Dermis blood vessel endothelial cell (primary cell): ENCODE measurements at regions not wholly inside any gene's neighbourhood (a gene's known extent, or its start where the extent isn't known, plus 50 kb on each side); places are given as distances from the start of the nearest gene placed in this dataset.
"Not testable (repeated sequence)": the region's sequence is repeated elsewhere in the genome, so short reads cannot be mapped to it uniquely, and the experiment has no call there.

Source experiments
- DNase-seq: peaks from one replicate; pipeline ENCODE4 v3.0.0; 2010

GRCh38 chr13:22859411-22859810, 321.4 kb upstream of the SGCG start:
- not testable (repeated sequence) for DNase-seq

- DNase-seq: no peak
Observed at GRCh38 chr13:22861958-22862466, 318.8 kb upstream of the SGCG start.

DNA sequence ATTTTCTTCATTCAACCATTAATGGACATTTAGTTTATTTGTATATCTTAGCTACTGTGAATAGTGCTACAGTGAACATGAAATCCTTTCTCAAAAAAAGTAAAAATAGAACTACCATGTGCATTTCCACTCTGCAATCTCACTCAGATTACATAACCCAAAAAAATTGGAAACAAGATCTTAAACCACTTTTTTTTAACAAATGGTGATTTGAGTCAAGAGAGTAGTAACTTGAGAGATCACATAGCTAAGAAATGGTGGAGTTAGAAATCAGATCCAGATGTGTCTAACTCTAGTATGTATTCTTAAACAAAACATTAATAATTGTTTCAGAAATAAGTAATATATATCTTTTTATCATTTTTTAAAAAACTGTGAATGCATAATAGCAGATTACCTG, 318.3 kb upstream of the SGCG start:
- no peak for DNase-seq

GRCh38 chr13:22866221-22866620, 314.6 kb upstream of the SGCG start:
- DNase-seq: no peak

DNA sequence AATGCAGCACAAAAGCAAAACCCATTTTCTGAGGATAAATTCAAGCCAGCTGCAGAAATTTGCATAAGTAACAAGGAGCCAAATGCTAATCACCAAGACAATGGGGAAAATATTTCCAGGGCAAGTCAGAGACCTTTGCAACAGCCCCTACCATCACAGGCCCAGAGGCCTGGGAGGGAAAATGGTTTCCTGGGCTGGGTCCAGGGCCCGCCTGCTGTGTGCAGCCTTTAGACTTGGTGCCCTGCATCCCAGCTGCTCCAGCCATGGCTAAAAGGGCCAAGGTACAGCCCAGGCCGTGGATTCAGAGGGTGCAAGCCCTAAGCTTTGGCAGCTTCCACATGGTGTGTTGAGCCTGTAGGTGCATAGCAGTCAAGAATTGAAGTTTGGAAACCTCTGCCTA, 309.5 kb upstream of the SGCG start:
- DNase-seq: no peak

GRCh38 chr13:22874839-22875238, 305.9 kb upstream of the SGCG start:
- no peak for DNase-seq

GRCh38 chr13:22877421-22877820, 303.4 kb upstream of the SGCG start:
- no peak for DNase-seq

DNA sequence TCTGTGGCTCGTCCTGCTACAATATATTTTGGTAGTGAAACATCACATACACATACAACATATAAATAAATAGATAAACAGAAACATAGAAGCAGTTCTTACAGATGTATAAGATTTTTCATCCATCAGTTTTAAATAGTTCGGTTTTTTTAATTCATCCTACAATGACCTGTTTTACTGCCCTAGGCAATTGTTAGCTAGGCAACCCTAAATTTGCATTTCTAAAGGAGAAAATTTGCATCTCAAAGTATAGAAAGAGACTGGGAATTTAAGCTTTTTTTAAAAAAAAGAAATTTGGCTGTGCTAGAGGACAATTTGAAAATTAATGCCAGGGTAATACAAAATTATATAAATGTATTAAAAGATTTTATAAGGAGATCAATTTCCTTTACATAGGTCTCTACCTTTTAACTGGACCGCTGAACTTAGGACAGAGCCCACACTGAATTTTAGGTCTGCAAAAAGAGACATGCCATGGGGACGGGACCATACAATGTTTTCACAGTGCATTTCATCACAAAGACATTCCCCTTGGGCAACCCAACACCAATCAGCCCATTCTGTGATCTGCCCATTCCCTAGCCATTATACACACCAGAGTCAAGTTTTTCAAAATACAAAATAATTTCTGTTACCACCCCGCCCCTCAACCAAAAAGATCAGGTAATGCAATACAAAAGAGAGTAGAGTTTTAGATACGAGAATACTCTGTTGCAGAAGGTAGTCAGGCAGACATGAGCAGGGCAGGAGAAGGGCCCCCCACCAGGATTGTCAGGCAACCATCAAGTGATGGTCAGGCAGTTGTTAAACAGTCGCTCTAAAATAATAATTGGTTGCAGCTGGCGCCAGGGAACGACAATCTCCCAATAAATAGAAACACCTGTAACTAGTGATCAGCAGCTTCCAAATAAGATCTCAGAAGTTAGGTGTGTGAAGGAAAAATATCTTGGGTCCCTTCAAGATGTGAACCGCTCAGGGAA, 299.7 kb upstream of the SGCG start:
- no peak for DNase-seq

DNA sequence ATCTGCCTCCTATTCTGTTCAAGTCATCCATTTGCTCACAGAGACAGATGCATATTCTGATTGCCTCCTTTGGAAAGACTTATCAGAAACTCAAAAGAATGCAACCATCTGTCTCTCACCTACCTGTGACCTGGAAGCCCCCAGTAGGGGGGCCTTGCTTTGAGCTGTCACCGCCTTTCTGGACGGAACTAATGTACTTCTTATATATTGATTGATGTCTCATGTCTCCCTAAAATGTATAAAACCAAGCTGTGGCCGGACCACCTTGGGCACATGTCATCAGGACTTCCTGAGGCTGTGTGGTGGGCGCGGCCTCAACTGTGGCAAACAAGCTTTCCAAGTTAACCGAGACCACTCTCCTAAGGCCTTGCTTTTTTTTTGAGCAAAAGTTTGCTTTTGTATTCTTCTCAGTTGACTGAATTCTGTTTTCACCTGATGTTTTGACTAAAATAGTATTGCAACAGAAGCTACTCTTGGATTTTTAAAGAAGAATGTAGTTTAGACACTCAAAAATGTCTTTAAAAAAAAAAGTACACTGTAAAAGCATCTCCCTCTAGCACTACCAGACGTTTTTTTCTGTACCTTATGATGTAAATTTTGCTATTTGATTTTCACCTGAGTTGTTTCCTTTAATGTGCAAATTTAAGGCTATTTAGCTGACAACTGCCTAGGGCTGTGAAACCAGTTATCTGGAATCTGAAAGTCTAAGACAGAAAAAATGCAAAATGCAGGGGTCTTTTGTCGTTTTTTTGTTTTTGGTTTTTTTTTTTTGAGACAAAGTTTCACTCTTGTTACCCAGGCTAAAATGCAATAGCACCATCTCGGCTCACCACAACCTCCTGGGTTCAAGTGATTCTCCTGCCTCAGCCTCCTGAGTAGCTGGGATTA, 298.8 kb upstream of the SGCG start:
- DNase-seq: not testable (repeated sequence)

DNA sequence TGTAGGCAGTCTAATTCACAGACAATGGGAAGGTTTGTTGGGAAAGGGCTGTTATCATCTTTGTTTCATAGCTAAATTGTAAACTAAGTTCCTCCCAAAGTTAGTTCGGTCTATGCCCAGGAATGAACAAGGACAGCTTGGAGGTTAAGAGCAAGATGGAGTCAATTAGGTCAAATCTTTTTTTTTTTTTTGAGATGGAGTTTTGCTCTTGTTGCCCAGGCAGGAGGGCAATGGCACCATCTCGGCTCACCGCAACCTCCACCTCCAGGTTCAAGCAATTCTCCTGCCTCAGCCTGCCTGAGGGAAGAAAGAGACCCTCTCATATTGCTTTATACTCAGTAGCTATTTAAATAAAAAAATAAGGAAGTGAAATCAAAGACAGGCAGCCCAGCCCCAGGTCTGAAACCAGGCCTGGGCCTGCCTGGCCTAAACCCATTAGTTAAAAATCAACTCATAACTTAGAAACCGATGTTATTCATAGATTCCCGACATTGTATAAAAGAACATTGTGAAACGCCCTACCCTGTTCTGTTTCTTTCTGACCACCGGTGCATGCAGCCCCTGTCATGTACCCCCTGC, 297.4 kb upstream of the SGCG start:
- no peak for DNase-seq

DNA sequence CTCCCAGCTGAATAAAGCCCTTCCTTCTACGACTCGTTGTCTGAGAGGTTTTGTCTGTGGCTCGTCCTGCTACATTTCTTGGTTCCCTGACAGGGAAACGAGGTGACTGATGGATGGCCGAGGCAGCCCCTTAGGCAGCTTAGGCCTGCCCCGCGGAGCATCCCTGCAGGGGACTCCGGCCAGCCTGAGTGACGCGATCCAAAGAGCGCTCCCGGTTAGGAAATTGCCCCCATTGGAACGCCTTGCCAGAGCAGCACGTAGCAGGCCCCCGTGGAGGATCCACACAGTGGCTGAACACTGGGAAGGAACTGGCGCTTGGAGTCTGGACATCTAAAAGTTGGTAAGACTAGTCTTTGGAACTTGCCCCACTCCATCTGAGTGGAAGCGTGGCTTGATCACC, 296.8 kb upstream of the SGCG start:
- no peak for DNase-seq

DNA sequence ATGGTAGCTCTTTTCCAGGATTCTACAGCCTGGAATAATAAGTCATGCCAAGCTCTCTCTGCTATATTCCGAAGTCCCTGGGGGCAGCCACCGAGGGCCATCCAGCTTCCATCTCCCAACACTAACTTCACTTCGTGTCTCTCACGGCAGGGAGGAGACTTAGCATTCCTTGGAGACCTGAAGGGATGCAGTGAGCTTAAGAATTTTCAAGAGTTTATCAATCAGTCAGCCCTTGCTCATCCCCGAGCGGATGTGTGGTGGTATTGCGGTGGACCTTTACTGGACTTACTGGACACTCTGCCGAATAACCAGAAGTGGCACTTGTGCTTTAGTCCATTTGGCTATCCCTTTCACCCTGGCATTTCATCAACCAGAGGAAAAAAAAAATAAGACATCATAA, 294.7 kb upstream of the SGCG start:
- not testable (repeated sequence) for DNase-seq

GRCh38 chr13:22889376-22889775, 291.4 kb upstream of the SGCG start:
- not testable (repeated sequence) for DNase-seq

DNA sequence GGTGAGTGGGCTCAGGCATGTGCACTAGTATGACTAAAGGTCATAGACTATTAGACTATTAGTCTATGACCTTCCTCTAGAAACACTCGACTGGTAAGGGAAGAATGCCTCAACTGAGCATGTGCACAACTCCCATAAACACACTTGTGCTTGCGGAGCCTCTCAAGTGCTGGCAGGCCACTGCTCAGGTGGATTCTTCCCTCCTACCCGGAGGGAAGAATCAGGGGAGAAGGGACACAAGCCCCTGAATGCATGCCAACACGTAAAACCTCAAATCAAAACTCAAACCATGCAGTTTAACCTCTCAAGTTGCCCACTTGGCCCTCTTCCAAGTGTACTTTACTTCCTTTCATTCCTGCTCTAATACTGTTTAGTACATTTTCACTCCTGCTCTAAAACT, 287.6 kb upstream of the SGCG start:
- no peak for DNase-seq

GRCh38 chr13:22893777-22894176, 287.0 kb upstream of the SGCG start:
- no peak for DNase-seq

DNA sequence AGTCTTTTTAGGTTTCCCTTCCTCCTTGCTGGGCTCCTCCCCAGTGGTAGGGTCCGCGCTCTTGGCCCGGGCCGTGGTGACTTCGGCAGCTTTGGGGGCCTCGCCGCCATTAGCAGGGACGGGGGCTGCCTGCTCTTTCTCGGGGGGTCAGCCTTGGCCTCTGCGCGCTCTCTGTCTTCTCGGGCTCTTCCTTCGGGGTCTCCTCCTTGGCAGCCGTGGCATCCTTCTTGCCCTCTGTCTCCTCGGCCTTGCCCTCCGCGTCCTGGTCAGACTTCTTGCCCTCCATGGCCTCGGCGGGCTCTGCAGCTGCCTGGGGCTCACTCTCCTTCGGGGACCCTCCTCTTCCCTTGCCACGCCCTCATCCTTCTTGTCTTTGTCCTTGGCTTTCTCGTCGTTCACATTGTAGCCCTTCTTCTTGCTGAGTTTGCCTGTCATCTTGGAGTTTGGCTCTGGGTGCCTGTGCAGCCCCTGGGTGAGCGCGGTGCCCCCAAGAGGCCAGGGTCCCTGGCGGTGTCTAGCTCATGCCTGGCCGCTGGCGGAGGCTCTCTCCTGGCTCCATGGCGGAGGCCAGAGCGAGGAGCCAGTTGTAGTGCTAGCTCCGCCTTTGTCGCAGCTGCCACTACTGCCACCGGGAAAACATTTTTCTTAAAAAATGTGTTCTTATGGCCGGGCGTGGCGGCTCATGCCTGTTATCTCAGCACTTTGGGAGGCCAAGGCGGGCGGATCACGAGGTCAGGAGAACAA, 283.0 kb upstream of the SGCG start:
- no peak for DNase-seq

- not testable (repeated sequence) for DNase-seq
Observed at GRCh38 chr13:22900416-22900951, 280.3 kb upstream of the SGCG start.

DNA sequence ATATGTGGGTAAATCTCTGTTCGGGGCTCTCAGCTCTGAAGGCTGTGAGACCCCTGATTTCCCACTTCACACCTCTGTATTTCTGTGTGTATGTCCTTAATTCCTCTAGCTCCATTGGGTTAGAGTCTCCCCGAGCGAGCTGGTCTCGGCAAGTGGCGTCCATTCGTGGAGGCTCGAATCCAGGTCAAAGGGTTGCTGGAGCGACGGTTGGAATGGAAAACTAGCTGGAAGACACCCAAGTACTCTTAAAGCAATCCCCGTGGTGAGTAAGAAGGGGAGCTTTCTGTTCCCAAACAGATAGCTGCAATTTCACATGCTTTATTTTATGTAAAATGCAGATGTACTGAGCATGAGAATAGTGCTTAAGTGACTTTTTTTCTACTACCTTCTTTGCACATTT, 277.5 kb upstream of the SGCG start:
- no peak for DNase-seq

GRCh38 chr13:22903925-22904324, 276.9 kb upstream of the SGCG start:
- DNase-seq: no peak

GRCh38 chr13:22915442-22916082, 265.2 kb upstream of the SGCG start:
- DNase-seq: peak; percentile 4

GRCh38 chr13:22916276-22916675, 264.5 kb upstream of the SGCG start:
- DNase-seq: not testable (repeated sequence)
